ENCODE measurements at regions not wholly inside any gene's neighbourhood (a gene's known extent, or its start where the extent isn't known, plus 50 kb on each side); places are given as distances from the start of the nearest gene placed in this dataset.

DNA sequence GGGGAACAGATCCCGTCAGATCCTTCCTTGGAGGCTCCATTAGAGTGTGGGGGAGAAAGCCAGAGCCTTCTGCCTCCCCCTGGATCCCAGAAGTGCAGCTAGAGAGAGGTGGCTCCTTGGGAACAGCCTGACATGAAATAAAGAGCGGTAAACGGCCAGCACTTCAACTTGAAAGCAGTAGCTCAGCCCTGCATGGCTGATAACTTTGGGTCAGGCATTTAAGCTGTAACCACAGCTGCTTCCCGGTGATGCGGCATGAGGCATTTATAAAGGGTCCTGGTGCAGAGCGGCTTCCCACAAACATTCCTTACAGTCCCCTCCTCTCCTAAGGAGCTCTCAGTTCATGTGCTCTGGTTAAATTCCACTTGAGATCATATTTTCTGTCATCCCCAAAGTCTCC is 960.3 kb downstream of the VRK1 start:
- TF ChIP-seq SUZ12 (IDR thresholded peaks at IDR 0.05; ENCODE audit: extremely low read depth, insufficient read depth, insufficient read length) (no peak), YY1 (IDR thresholded peaks at IDR 0.05; ENCODE audit: insufficient read depth, insufficient read length) (no peak), ZNF274 (IDR thresholded peaks at IDR 0.05; ENCODE audit: low read depth, low read length) (no peak)
